Activated CD4-positive, alpha-beta T cell treated with anti-CD3 and anti-CD28 coated beads for 36 hours (primary cell): ENCODE measurements at regions not wholly inside any gene's neighbourhood (a gene's known extent, or its start where the extent isn't known, plus 50 kb on each side); places are given as distances from the start of the nearest gene placed in this dataset.
"Not testable (repeated sequence)": the region's sequence is repeated elsewhere in the genome, so short reads cannot be mapped to it uniquely, and the experiment has no call there.

Source experiments
- ATAC-seq: fragments of 200-7000 bp; cut with Tn5 transposase; one replicate; pipeline ENCODE4 v1.10.0; 2021; ENCODE audit warnings: mild to moderate bottlenecking, moderate library complexity
- CTCF ChIA-PET: fragments of 350-600 bp; sonication (Branson Sonifier 250); formaldehyde crosslinking; loops from one replicate; lab custom pipeline; 2021; ENCODE audit warnings: antibody characterized with exemption; lab: Charles Lee
- POLR2A ChIA-PET: fragments of 350-600 bp; sonication (Branson Sonifier 250); formaldehyde crosslinking; loops from one replicate; lab custom pipeline; 2021; ENCODE audit warnings: antibody characterized with exemption, inconsistent platforms; lab: Charles Lee
- DNase-seq: peaks from one replicate; pipeline ENCODE4 v3.0.0-alpha.2; 2020
- H3K27ac Mint-ChIP-seq: one replicate; pipeline ENCODE4 v1.8.0; 2021; ENCODE audit warnings: mixed read lengths
- H3K27me3 Mint-ChIP-seq: one replicate; pipeline ENCODE4 v1.8.0; 2021; ENCODE audit warnings: mixed read lengths
- H3K36me3 Mint-ChIP-seq: one replicate; pipeline ENCODE4 v1.8.0; 2021; ENCODE audit warnings: low read depth, mixed read lengths
- H3K4me1 Mint-ChIP-seq: one replicate; pipeline ENCODE4 v1.8.0; 2021; ENCODE audit warnings: mixed read lengths
- H3K4me3 Mint-ChIP-seq: one replicate; pipeline ENCODE4 v1.8.0; 2021; ENCODE audit warnings: mild to moderate bottlenecking, moderate library complexity, mixed read lengths
- H3K9me3 Mint-ChIP-seq: one replicate; pipeline ENCODE4 v1.8.0; 2021; ENCODE audit warnings: low read depth, mixed read lengths
- intact Hi-C, 2 experiments: fragments of 100-400 bp; cut with DNase I in 1 of 2; cut with micrococcal nuclease in 1 of 2; formaldehyde crosslinking; loops; one replicate each; pipeline versions ENCODE4 v1.14.2 to v1.15.1; 2022 to 2024; cut with DNase I, micrococcal nuclease

GRCh38 chr3:36165509-36166290 lies 214.6 kb upstream of the STAC start:
- ATAC-seq (no peak), DNase-seq (no peak)
- no peaks in the 10 kb centered on the region for H3K4me1 Mint-ChIP-seq
- no peak overlapping the region for H3K4me3 Mint-ChIP-seq
- CTCF ChIA-PET: no interaction called here
- H3K36me3 Mint-ChIP-seq: no peaks in the 10 kb centered on the region
- H3K27me3 Mint-ChIP-seq: peaks cover 2% of the 10 kb centered on the region
- H3K27ac Mint-ChIP-seq: no peak overlapping the region
- intact Hi-C loops: no loop called here
- peaks cover 1% of the 10 kb centered on the region for H3K9me3 Mint-ChIP-seq
- POLR2A ChIA-PET: no interaction called here

- no peaks in the 10 kb centered on the region for H3K36me3 Mint-ChIP-seq
- intact Hi-C loops: no loop called here
Measured at GRCh38 chr3:36166477-36166876, 213.8 kb upstream of the STAC start.

GRCh38 chr3:36172699-36173098 lies 207.6 kb upstream of the STAC start:
- POLR2A ChIA-PET: no interaction called here
- H3K9me3 Mint-ChIP-seq: no peaks in the 10 kb centered on the region
- H3K27me3 Mint-ChIP-seq: no peaks in the 10 kb centered on the region
- DNase-seq: no peak
- H3K36me3 Mint-ChIP-seq: no peaks in the 10 kb centered on the region
- H3K27ac Mint-ChIP-seq: no peak overlapping the region
- H3K4me1 Mint-ChIP-seq: no peaks in the 10 kb centered on the region
- no peak overlapping the region for H3K4me3 Mint-ChIP-seq
- intact Hi-C loops: no loop called here
- ATAC-seq: no peak
- CTCF ChIA-PET: no interaction called here

More at GRCh38 chr3:36166477-36166876, 213.8 kb upstream of the STAC start:
- ChIA-PET POLR2A (no interaction called here), CTCF (no interaction called here)
- ATAC-seq: no peak
- Mint-ChIP-seq H3K27ac (no peak overlapping the region), H3K9me3 (peaks cover 1% of the 10 kb centered on the region), H3K27me3 (peaks cover 2% of the 10 kb centered on the region), H3K4me3 (no peak overlapping the region), H3K4me1 (no peaks in the 10 kb centered on the region)
- no peak for DNase-seq

- Mint-ChIP-seq H3K9me3 (no peaks in the 10 kb centered on the region), H3K36me3 (no peaks in the 10 kb centered on the region), H3K27ac (no peak overlapping the region), H3K4me3 (no peak overlapping the region), H3K4me1 (no peaks in the 10 kb centered on the region), H3K27me3 (no peaks in the 10 kb centered on the region)
- ATAC-seq: no peak
- ChIA-PET CTCF (no interaction called here), POLR2A (no interaction called here)
- intact Hi-C loops: no loop called here
- no peak for DNase-seq
Measured at GRCh38 chr3:36175113-36175812, 205.0 kb upstream of the STAC start.

GRCh38 chr3:36175916-36176461 lies 204.3 kb upstream of the STAC start:
- Mint-ChIP-seq H3K36me3 (no peaks in the 10 kb centered on the region), H3K9me3 (no peaks in the 10 kb centered on the region), H3K4me3 (no peak overlapping the region), H3K27ac (no peak overlapping the region), H3K27me3 (no peaks in the 10 kb centered on the region), H3K4me1 (no peaks in the 10 kb centered on the region)
- DNase-seq (no peak), ATAC-seq (no peak)
- intact Hi-C loops: no loop called here
- CTCF ChIA-PET: no interaction called here
- POLR2A ChIA-PET: no interaction called here

- Mint-ChIP-seq H3K4me3 (no peak overlapping the region), H3K36me3 (no peaks in the 10 kb centered on the region), H3K9me3 (no peaks in the 10 kb centered on the region), H3K4me1 (no peaks in the 10 kb centered on the region), H3K27ac (no peak overlapping the region), H3K27me3 (no peaks in the 10 kb centered on the region)
- ATAC-seq (no peak), DNase-seq (no peak)
- CTCF ChIA-PET: no interaction called here
- POLR2A ChIA-PET: no interaction called here
- intact Hi-C loops: no loop called here
Measured at GRCh38 chr3:36178018-36178417, 202.3 kb upstream of the STAC start.

GRCh38 chr3:36182024-36182423 lies 198.3 kb upstream of the STAC start:
- H3K9me3 Mint-ChIP-seq: no peaks in the 10 kb centered on the region
- no peaks in the 10 kb centered on the region for H3K36me3 Mint-ChIP-seq
- DNase-seq: no peak
- intact Hi-C loops: no loop called here
- ATAC-seq: no peak
- ChIA-PET CTCF (no interaction called here), POLR2A (no interaction called here)
- no peak overlapping the region for H3K27ac Mint-ChIP-seq
- H3K4me3 Mint-ChIP-seq: no peak overlapping the region
- H3K4me1 Mint-ChIP-seq: no peaks in the 10 kb centered on the region
- no peaks in the 10 kb centered on the region for H3K27me3 Mint-ChIP-seq

GRCh38 chr3:36187197-36187596 lies 193.1 kb upstream of the STAC start:
- ATAC-seq, H3K36me3 Mint-ChIP-seq, POLR2A ChIA-PET, DNase-seq, H3K27me3 Mint-ChIP-seq, H3K4me1 Mint-ChIP-seq, H3K27ac Mint-ChIP-seq, CTCF ChIA-PET, intact Hi-C loops, H3K4me3 Mint-ChIP-seq, H3K9me3 Mint-ChIP-seq: not testable (repeated sequence)

- Mint-ChIP-seq H3K4me3 (no peak overlapping the region), H3K36me3 (no peaks in the 10 kb centered on the region), H3K4me1 (no peaks in the 10 kb centered on the region), H3K9me3 (no peaks in the 10 kb centered on the region), H3K27me3 (peaks cover 7% of the 10 kb centered on the region), H3K27ac (no peak overlapping the region)
- no peak for ATAC-seq
- DNase-seq: no peak
- ChIA-PET POLR2A (no interaction called here), CTCF (no interaction called here)
- intact Hi-C loops: no loop called here
Measured at GRCh38 chr3:36192901-36193300, 187.4 kb upstream of the STAC start.

GRCh38 chr3:36193448-36193847 lies 186.9 kb upstream of the STAC start:
- POLR2A ChIA-PET: no interaction called here
- ATAC-seq (no peak), DNase-seq (no peak)
- intact Hi-C loops: no loop called here
- CTCF ChIA-PET: no interaction called here
- Mint-ChIP-seq H3K4me1 (no peaks in the 10 kb centered on the region), H3K9me3 (no peaks in the 10 kb centered on the region), H3K27me3 (peaks cover 7% of the 10 kb centered on the region), H3K4me3 (no peak overlapping the region), H3K36me3 (no peaks in the 10 kb centered on the region), H3K27ac (no peak overlapping the region)

GRCh38 chr3:36196058-36196457 lies 184.2 kb upstream of the STAC start:
- intact Hi-C loops: no loop called here
- ChIA-PET POLR2A (no interaction called here), CTCF (interaction anchor here (0.6 kb wide), 1 partner anchor 1365 kb away, joined by 3 read pairs; no protein-coding TSS in a partner anchor)
- no peaks in the 10 kb centered on the region for H3K36me3 Mint-ChIP-seq
- H3K9me3 Mint-ChIP-seq: no peaks in the 10 kb centered on the region
- ATAC-seq: no peak
- peaks cover 5% of the 10 kb centered on the region for H3K27me3 Mint-ChIP-seq
- no peak overlapping the region for H3K4me3 Mint-ChIP-seq
- H3K27ac Mint-ChIP-seq: no peak overlapping the region
- no peaks in the 10 kb centered on the region for H3K4me1 Mint-ChIP-seq
- no peak for DNase-seq

GRCh38 chr3:36197151-36197550 lies 183.2 kb upstream of the STAC start:
- DNase-seq (no peak), ATAC-seq (no peak)
- POLR2A ChIA-PET: no interaction called here
- intact Hi-C loops: no loop called here
- CTCF ChIA-PET: no interaction called here
- Mint-ChIP-seq H3K9me3 (no peaks in the 10 kb centered on the region), H3K36me3 (no peaks in the 10 kb centered on the region), H3K27me3 (peaks cover 3% of the 10 kb centered on the region), H3K27ac (no peak overlapping the region), H3K4me1 (no peaks in the 10 kb centered on the region), H3K4me3 (no peak overlapping the region)
